Tibial nerve (tissue), 4 donors: ENCODE measurements at regions not wholly inside any gene's neighbourhood (a gene's known extent, or its start where the extent isn't known, plus 50 kb on each side); places are given as distances from the start of the nearest gene placed in this dataset.

Source experiments
- DNase-seq, 2 donors: peaks; one replicate each; pipeline ENCODE4 v3.0.0-alpha.2; 2019; ENCODE audit warnings: low spot score in 2 of 2
- H3K27ac ChIP-seq, 4 donors: fragments of 200-600 bp; sonication (generic) in 3 of 4; one replicate each; pipeline ENCODE4 v1.5.1; 2017 to 2019; ENCODE audit warnings: mild to moderate bottlenecking in 1 of 4
- H3K27me3 ChIP-seq, 2 donors: fragments of 200-600 bp; sonication (generic) in 1 of 2; one replicate each; pipeline versions ENCODE4 v1.5.1 to v1.6.0; 2017 to 2019
- H3K36me3 ChIP-seq, 3 donors: fragments of 200-600 bp; sonication (generic); one replicate each; pipeline ENCODE4 v1.5.1; 2018 to 2019
- H3K4me1 ChIP-seq, 4 donors: fragments of 200-600 bp; sonication (generic) in 3 of 4; one replicate each; pipeline ENCODE4 v1.5.1; 2017 to 2019
- H3K4me3 ChIP-seq, 4 donors: fragments of 200-600 bp; sonication (generic) in 3 of 4; one replicate each; pipeline ENCODE4 v1.5.1; 2017 to 2019; ENCODE audit warnings: mild to moderate bottlenecking in 1 of 4, moderate library complexity in 1 of 4
- H3K9me3 ChIP-seq, 4 donors: fragments of 200-600 bp; sonication (generic) in 3 of 4; one replicate each; pipeline ENCODE4 v1.5.1; 2017 to 2019
- EP300 ChIP-seq, 2 donors: sonication (generic); formaldehyde crosslinking; IDR thresholded peaks; one replicate each; pipeline ENCODE4 v1.6.1; 2017; ENCODE audit warnings: antibody characterized with exemption in 2 of 2, mild to moderate bottlenecking in 1 of 2
- POLR2A ChIP-seq, 2 donors: fragments of 450-650 bp; IDR thresholded peaks; one replicate each; pipeline ENCODE4 v1.6.1; 2017; ENCODE audit warnings: antibody characterized with exemption in 2 of 2, mild to moderate bottlenecking in 2 of 2, moderate library complexity in 2 of 2
- WGBS, 2 donors: methylation state at CpG; one replicate each; pipeline ENCODE4 v1.1.5; 2018; 5-methylcytosine and 5-hydroxymethylcytosine counted together
- TF ChIP-seq, protein P1 (sequence below), 5 experiments: fragments of 200-600 bp in 3 of 5; fragments of 450-650 bp in 2 of 5; sonication (generic) in 3 of 5; IDR thresholded peaks; one replicate each; pipeline ENCODE4 v1.5.1; 2016 to 2019; ENCODE audit warnings: antibody characterized with exemption in 5 of 5, mild to moderate bottlenecking in 3 of 5, moderate library complexity in 2 of 5

DNA sequence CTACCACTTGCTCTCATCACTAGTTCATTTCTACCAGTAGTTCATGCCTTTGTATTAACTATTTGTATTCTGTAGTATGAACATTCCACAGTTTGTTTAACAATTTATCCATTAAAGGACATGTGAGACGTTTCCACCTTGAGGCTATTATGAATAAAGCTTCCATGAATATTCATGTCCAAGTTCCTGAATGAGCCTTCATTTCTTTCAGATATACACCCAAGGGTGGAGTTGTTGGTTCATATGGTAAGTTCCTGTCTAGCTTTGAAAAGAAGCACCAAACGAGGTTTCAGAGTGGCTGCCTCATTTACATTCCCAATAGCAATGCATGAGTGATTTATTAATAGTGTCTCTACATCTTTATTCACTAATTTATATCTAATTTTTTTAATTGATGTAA is 407.8 kb upstream of the C16orf82 start:
- no peak for TF ChIP-seq EP300 (IDR thresholded peaks at IDR 0.05)
- TF ChIP-seq, protein P1, sequence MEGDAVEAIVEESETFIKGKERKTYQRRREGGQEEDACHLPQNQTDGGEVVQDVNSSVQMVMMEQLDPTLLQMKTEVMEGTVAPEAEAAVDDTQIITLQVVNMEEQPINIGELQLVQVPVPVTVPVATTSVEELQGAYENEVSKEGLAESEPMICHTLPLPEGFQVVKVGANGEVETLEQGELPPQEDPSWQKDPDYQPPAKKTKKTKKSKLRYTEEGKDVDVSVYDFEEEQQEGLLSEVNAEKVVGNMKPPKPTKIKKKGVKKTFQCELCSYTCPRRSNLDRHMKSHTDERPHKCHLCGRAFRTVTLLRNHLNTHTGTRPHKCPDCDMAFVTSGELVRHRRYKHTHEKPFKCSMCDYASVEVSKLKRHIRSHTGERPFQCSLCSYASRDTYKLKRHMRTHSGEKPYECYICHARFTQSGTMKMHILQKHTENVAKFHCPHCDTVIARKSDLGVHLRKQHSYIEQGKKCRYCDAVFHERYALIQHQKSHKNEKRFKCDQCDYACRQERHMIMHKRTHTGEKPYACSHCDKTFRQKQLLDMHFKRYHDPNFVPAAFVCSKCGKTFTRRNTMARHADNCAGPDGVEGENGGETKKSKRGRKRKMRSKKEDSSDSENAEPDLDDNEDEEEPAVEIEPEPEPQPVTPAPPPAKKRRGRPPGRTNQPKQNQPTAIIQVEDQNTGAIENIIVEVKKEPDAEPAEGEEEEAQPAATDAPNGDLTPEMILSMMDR (IDR thresholded peaks at IDR 0.05): no peak
- TF ChIP-seq POLR2A (IDR thresholded peaks at IDR 0.05): no peak
- no peaks in the 10 kb centered on the region for H3K27me3 ChIP-seq
- H3K27ac ChIP-seq: no peak overlapping the region
- no peak overlapping the region for H3K4me3 ChIP-seq
- no peaks in the 10 kb centered on the region for H3K4me1 ChIP-seq
- WGBS, 2 donors: 57 to 58% methylated on average over 2 of the region's 2 CpGs
- DNase-seq: no peak
- no peaks in the 10 kb centered on the region for H3K36me3 ChIP-seq
- peaks cover 0 to 4% (median 0%) of the 10 kb centered on the region in 4 donors for H3K9me3 ChIP-seq

GRCh38 chr16:26664086-26664485 is 402.6 kb upstream of the C16orf82 start:
- WGBS, 2 donors: 83 to 84% methylated on average over 4 of the region's 4 CpGs
- H3K4me3 ChIP-seq: no peak overlapping the region

DNA sequence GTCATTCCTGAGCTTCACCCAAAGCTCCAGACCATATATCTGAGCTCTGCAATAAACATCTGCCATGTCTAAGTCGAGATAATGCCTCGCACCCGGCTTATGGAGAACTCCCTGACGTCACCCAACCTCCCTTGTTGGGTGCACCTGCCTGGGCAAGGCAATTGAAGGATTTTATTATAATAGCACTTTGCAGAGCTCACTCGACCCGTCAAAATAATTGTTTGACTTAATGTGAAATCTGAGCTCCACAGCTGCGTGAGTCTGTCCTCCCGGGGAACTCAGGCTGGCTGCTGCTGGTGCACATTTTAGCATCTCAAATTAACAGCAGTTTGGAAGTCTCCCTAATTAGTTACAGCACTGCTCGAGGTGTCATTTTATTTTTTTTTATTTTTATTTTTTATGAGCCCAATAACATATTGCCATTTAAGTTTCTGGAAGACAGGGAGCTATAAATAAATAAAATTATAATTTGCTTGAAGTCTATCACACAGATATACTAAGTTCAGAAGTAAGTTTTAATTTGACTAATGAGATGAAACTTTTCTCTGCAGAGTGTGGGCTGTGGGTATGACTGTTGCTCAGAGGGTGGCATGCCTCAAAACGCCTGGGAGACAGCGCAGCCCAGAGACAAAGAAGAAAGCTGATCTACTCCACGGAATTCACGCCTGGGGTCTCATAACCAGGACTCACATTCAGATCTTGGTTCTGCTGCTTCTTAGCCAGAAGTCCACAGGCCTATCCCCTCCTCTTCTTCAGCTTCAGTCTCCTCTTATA is 401.4 kb upstream of the C16orf82 start:
- Histone ChIP-seq H3K9me3 (no peaks in the 10 kb centered on the region), H3K27ac (no peak overlapping the region), H3K4me1 (no peaks in the 10 kb centered on the region), H3K27me3 (no peaks in the 10 kb centered on the region), H3K36me3 (no peaks in the 10 kb centered on the region), H3K4me3 (no peak overlapping the region)
- 52 to 57% methylated on average over 13 of the region's 13 CpGs for WGBS, 2 donors
- DNase-seq: no peak
- TF ChIP-seq POLR2A (IDR thresholded peaks at IDR 0.05) (no peak), EP300 (IDR thresholded peaks at IDR 0.05) (no peak)
- TF ChIP-seq, protein P1 (IDR thresholded peaks at IDR 0.05): no peak

More at GRCh38 chr16:26664086-26664485, 402.6 kb upstream of the C16orf82 start:
- H3K9me3 ChIP-seq: no peaks in the 10 kb centered on the region
- TF ChIP-seq, protein P1 (IDR thresholded peaks at IDR 0.05): no peak
- TF ChIP-seq POLR2A (IDR thresholded peaks at IDR 0.05) (no peak), EP300 (IDR thresholded peaks at IDR 0.05) (no peak)
- H3K4me1 ChIP-seq: no peaks in the 10 kb centered on the region
- no peaks in the 10 kb centered on the region for H3K27me3 ChIP-seq
- no peaks in the 10 kb centered on the region for H3K36me3 ChIP-seq
- no peak for DNase-seq
- H3K27ac ChIP-seq: no peak overlapping the region

DNA sequence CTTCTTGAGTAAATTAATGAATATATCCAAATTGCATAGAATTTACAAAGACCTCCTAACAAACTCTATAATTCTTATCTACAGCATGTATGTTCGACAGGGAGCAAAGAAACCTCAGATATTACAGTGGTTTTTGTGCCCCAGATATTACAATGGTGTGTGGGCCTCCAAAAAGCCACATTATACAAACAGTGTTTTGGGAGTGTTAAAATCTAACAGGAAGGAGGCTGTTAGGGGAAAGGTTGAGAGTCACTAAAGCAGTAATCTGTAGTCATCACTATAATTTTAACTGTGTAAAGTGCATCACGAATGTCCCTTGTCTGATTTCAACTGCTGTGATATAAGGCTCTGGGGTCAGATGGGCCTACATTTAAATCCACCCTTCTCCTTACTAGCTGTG is 400.2 kb upstream of the C16orf82 start:
- TF ChIP-seq POLR2A (IDR thresholded peaks at IDR 0.05) (no peak), EP300 (IDR thresholded peaks at IDR 0.05) (no peak)
- TF ChIP-seq, protein P1 (IDR thresholded peaks at IDR 0.05): no peak
- no peaks in the 10 kb centered on the region for H3K27me3 ChIP-seq
- no peaks in the 10 kb centered on the region for H3K9me3 ChIP-seq
- no peak overlapping the region for H3K27ac ChIP-seq
- no peak for DNase-seq
- WGBS, 2 donors: 79 to 83% methylated on average over 2 of the region's 2 CpGs
- no peaks in the 10 kb centered on the region for H3K4me1 ChIP-seq
- no peaks in the 10 kb centered on the region for H3K36me3 ChIP-seq
- no peak overlapping the region for H3K4me3 ChIP-seq

DNA sequence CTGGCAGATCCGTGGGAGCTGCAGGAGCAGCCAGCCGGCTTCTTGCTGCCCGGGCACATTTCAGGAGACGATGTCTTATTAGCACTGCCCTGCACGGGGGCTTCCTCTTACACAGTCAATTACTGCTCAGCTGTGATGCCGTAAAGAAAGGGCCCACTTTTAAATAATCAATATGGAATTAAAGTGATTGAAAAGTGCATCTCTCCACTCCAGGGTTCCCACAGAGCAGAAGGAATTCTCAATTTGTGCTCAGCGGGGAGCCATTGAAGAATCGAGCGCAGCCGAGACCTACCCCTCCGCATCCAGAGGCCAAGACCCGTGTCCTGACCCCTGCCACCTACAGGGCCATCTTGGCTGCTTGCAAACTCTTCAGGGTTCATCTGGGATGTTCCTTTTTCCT is 399.4 kb upstream of the C16orf82 start:
- Histone ChIP-seq H3K36me3 (no peaks in the 10 kb centered on the region), H3K27ac (no peak overlapping the region), H3K4me3 (no peak overlapping the region), H3K9me3 (no peaks in the 10 kb centered on the region), H3K27me3 (no peaks in the 10 kb centered on the region), H3K4me1 (no peaks in the 10 kb centered on the region)
- no peak for DNase-seq
- TF ChIP-seq, protein P1 (IDR thresholded peaks at IDR 0.05): no peak
- TF ChIP-seq EP300 (IDR thresholded peaks at IDR 0.05): no peak
- TF ChIP-seq POLR2A (IDR thresholded peaks at IDR 0.05): no peak
- WGBS, 2 donors: 51 to 64% methylated on average over 12 of the region's 12 CpGs
